ENCODE measurements at regions not wholly inside any gene's neighbourhood (a gene's known extent, or its start where the extent isn't known, plus 50 kb on each side); places are given as distances from the start of the nearest gene placed in this dataset.

DNA sequence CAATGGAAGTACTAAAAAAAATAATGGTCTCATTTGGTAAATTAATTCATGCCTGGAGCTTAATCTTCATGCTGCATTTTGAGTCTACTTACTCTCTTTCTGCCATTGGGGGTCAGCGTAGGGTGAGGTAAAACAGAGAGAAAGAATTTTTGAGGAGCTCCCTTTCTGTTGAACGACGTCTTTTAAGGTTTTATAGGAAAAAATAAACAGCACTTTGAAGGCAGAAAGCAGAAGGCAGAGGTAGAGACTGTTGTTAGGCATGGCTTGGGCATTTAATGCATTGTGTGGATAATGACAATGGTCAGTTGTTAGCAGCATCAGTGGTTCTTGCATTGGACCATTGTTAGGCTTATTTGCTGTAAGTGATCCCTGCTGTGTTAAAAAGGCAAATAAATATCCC, 557.2 kb upstream of the STXBP6 start:
- no peak for DNase-seq (ENCODE audit: low read depth, low spot score)
- Histone ChIP-seq H3K4me3 (replicated peaks in 1 of 3; ENCODE audit: insufficient read depth in 1 of 3, low read depth in 1 of 3, low read length in 3 of 3) (no peak overlapping the region), H2AFZ (ENCODE audit: low read depth, low read length) (no peak overlapping the region), H3K9me3 (replicated peaks; ENCODE audit: control insufficient read depth, insufficient read depth, low read length) (peaks cover 3% of the 10 kb centered on the region), H3K4me1 (ENCODE audit: control insufficient read depth, extremely low read depth, insufficient read depth, low read length) (no peaks in the 10 kb centered on the region), H3K4me2 (ENCODE audit: insufficient read depth, low read length) (no peak overlapping the region), H3K27me3 (ENCODE audit: control insufficient read depth in 2 of 2, insufficient read depth in 2 of 2, low read length in 2 of 2) (no peaks in the 10 kb centered on the region), H3K9me1 (replicated peaks; ENCODE audit: control insufficient read depth, extremely low read depth, insufficient read depth, low read length) (no peaks in the 10 kb centered on the region), H3K79me2 (ENCODE audit: control insufficient read depth, insufficient read depth, low read length) (no peaks in the 10 kb centered on the region), H4K20me1 (replicated peaks; ENCODE audit: control insufficient read depth, extremely low read depth, insufficient read depth, low read length) (no peaks in the 10 kb centered on the region), H3K27ac (ENCODE audit: insufficient read depth, low read depth, low read length) (no peak overlapping the region), H3K36me3 (ENCODE audit: control insufficient read depth in 2 of 2, extremely low read depth in 1 of 2, insufficient read depth in 2 of 2, low read length in 2 of 2) (no peaks in the 10 kb centered on the region), H3K9ac (replicated peaks; ENCODE audit: extremely low read depth, insufficient read depth, low read length) (no peak overlapping the region)
- ChIA-PET POLR2A (no interaction called here), CTCF (no interaction called here)
- dilution Hi-C loops (cut with MboI; ENCODE audit: extremely low pct_ligation_motif_present, low sequenced_read_pairs) (no loop called here), intact Hi-C loops (cut with micrococcal nuclease) (no loop called here)
- TF ChIP-seq, protein P1, sequence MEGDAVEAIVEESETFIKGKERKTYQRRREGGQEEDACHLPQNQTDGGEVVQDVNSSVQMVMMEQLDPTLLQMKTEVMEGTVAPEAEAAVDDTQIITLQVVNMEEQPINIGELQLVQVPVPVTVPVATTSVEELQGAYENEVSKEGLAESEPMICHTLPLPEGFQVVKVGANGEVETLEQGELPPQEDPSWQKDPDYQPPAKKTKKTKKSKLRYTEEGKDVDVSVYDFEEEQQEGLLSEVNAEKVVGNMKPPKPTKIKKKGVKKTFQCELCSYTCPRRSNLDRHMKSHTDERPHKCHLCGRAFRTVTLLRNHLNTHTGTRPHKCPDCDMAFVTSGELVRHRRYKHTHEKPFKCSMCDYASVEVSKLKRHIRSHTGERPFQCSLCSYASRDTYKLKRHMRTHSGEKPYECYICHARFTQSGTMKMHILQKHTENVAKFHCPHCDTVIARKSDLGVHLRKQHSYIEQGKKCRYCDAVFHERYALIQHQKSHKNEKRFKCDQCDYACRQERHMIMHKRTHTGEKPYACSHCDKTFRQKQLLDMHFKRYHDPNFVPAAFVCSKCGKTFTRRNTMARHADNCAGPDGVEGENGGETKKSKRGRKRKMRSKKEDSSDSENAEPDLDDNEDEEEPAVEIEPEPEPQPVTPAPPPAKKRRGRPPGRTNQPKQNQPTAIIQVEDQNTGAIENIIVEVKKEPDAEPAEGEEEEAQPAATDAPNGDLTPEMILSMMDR (IDR thresholded peaks at IDR 0.05; ENCODE audit: extremely low read depth in 1 of 2, insufficient read depth in 1 of 2, low read depth in 1 of 2, low read length in 2 of 2) = no peak
- TF ChIP-seq JUN (IDR thresholded peaks at IDR 0.05; ENCODE audit: borderline replicate concordance, insufficient read depth, insufficient read length, low read depth) = no peak
- FAIRE-seq = no peak
- no TSS peak for BruUV-seq (replicated peaks)

DNA sequence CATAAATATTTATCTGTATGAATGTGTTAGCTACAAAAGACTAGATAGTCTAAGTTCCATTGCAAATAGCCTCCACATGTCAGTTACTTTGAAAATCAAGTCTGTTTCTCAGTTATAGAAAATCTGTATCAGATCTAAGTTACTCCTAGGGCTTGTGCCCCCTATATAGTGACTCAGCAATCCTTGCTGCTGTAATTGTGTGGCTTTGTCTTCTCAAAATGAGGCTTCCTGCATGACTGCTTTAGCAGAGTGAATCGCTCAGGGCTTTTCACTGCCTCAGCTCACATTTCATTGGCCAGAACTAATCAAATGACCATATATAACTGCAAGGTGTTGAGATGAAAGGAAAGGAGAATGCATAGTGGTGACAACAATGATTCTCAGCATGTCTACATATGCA, 552.2 kb upstream of the STXBP6 start:
- no TSS peak for BruUV-seq (replicated peaks)
- no peak overlapping the region for H3K4me2 ChIP-seq (ENCODE audit: insufficient read depth, low read length)
- dilution Hi-C loops (cut with MboI; ENCODE audit: extremely low pct_ligation_motif_present, low sequenced_read_pairs) (no loop called here), intact Hi-C loops (cut with micrococcal nuclease) (no loop called here)
- TF ChIP-seq, protein P1 (IDR thresholded peaks at IDR 0.05; ENCODE audit: extremely low read depth in 1 of 2, insufficient read depth in 1 of 2, low read depth in 1 of 2, low read length in 2 of 2) = no peak
- H3K9me1 ChIP-seq (replicated peaks; ENCODE audit: control insufficient read depth, extremely low read depth, insufficient read depth, low read length) = no peaks in the 10 kb centered on the region
- no peaks in the 10 kb centered on the region for H3K36me3 ChIP-seq (ENCODE audit: control insufficient read depth in 2 of 2, extremely low read depth in 1 of 2, insufficient read depth in 2 of 2, low read length in 2 of 2)
- no peaks in the 10 kb centered on the region for H3K27me3 ChIP-seq (ENCODE audit: control insufficient read depth in 2 of 2, insufficient read depth in 2 of 2, low read length in 2 of 2)
- no peaks in the 10 kb centered on the region for H4K20me1 ChIP-seq (replicated peaks; ENCODE audit: control insufficient read depth, extremely low read depth, insufficient read depth, low read length)
- peaks cover 7% of the 10 kb centered on the region for H3K9me3 ChIP-seq (replicated peaks; ENCODE audit: control insufficient read depth, insufficient read depth, low read length)
- DNase-seq (ENCODE audit: low read depth, low spot score) (no peak), FAIRE-seq (no peak)
- no peak overlapping the region for H3K9ac ChIP-seq (replicated peaks; ENCODE audit: extremely low read depth, insufficient read depth, low read length)
- H3K4me1 ChIP-seq (ENCODE audit: control insufficient read depth, extremely low read depth, insufficient read depth, low read length) = no peaks in the 10 kb centered on the region
- H2AFZ ChIP-seq (ENCODE audit: low read depth, low read length) = no peak overlapping the region
- ChIA-PET POLR2A (no interaction called here), CTCF (no interaction called here)
- no peak overlapping the region for H3K4me3 ChIP-seq (replicated peaks in 1 of 3; ENCODE audit: insufficient read depth in 1 of 3, low read depth in 1 of 3, low read length in 3 of 3)
- H3K27ac ChIP-seq (ENCODE audit: insufficient read depth, low read depth, low read length) = no peak overlapping the region
- H3K79me2 ChIP-seq (ENCODE audit: control insufficient read depth, insufficient read depth, low read length) = no peaks in the 10 kb centered on the region
